H1 (cell line): ENCODE measurements at regions not wholly inside any gene's neighbourhood (a gene's known extent, or its start where the extent isn't known, plus 50 kb on each side); places are given as distances from the start of the nearest gene placed in this dataset.

Experiments used
- CTCF ChIA-PET: fragments of 300-600 bp; sonication (Branson Sonifier 250); formaldehyde crosslinking; loops from one replicate; lab custom pipeline; 2021; ENCODE audit not compliant: partially characterized antibody; lab: Charles Lee
- POLR2A ChIA-PET: fragments of 300-600 bp; sonication (Branson Sonifier 250); formaldehyde crosslinking; loops from one replicate; lab custom pipeline; 2021; ENCODE audit warnings: inconsistent platforms; ENCODE audit not compliant: partially characterized antibody; lab: Charles Lee
- DNase-seq, 2 experiments: peaks; one replicate each; pipeline versions ENCODE4 v3.0.0 to v3.0.0-alpha.2; 2010 to 2022; ENCODE audit warnings: low spot score in 2 of 2, low read depth in 1 of 2, mixed read lengths in 1 of 2
- FAIRE-seq: peaks from 2 replicates; lab custom pipeline; 2011; peaks lifted over from hg19 to GRCh38; lab: Jason Lieb, UNC
- H2AFZ ChIP-seq: 2 replicates; pipeline ENCODE4 v1.8.1; 2012; ENCODE audit warnings: low read length, inconsistent platforms
- H2AK5ac ChIP-seq: 2 replicates; pipeline ENCODE4 v1.6.1; 2013; ENCODE audit warnings: low read depth, low read length
- H2BK120ac ChIP-seq: replicated peaks from 2 replicates; pipeline ENCODE3; 2013; ENCODE audit warnings: low read depth, low read length, inconsistent platforms
- H2BK12ac ChIP-seq: 2 replicates; pipeline ENCODE4 v1.6.1; 2013; ENCODE audit warnings: low read depth, low read length
- H2BK15ac ChIP-seq: 2 replicates; pipeline ENCODE4 v1.6.1; 2013; ENCODE audit warnings: low read length
- H2BK20ac ChIP-seq: 2 replicates; pipeline ENCODE4 v1.6.1; 2013; ENCODE audit warnings: low read length
- H2BK5ac ChIP-seq: 2 replicates; pipeline ENCODE4 v1.6.1; 2013; ENCODE audit warnings: low read depth, low read length
- H3K14ac ChIP-seq: 2 replicates; pipeline ENCODE4 v1.6.1; 2013; ENCODE audit warnings: inconsistent platforms; ENCODE audit not compliant: insufficient read length
- H3K18ac ChIP-seq: 2 replicates; pipeline ENCODE4 v1.6.1; 2013; ENCODE audit warnings: low read length; ENCODE audit errors: extremely low read depth
- H3K23ac ChIP-seq: 2 replicates; pipeline ENCODE4 v1.6.1; 2013; ENCODE audit warnings: inconsistent platforms; ENCODE audit not compliant: insufficient read length
- H3K23me2 ChIP-seq: 2 replicates; pipeline ENCODE4 v1.6.1; 2013; ENCODE audit warnings: low read depth, low read length
- H3K27ac ChIP-seq: 2 replicates; pipeline ENCODE4 v1.6.1; 2011; ENCODE audit warnings: low read depth, low read length, inconsistent platforms
- H3K27me3 ChIP-seq, 4 experiments: replicated peaks in 1 of 4; 1 replicate in 1 of 4; 2 replicates in 3 of 4; pipeline versions ENCODE4 v1.6.1 to v1.8.1; 2011 to 2013; ENCODE audit warnings: low read length in 3 of 4, mild to moderate bottlenecking in 3 of 4, inconsistent platforms in 2 of 4, mixed read lengths in 2 of 4, moderate library complexity in 1 of 4; ENCODE audit not compliant: control insufficient read depth in 3 of 4, insufficient read depth in 3 of 4; ENCODE audit errors: extremely low read depth in 1 of 4
- H3K36me3 ChIP-seq, 4 experiments: 2 replicates each; pipeline versions ENCODE4 v1.6.1 to v1.8.1; 2011 to 2013; ENCODE audit warnings: mild to moderate bottlenecking in 4 of 4, low read length in 3 of 4, moderate library complexity in 2 of 4, control low read depth in 1 of 4, inconsistent platforms in 1 of 4; ENCODE audit not compliant: insufficient read depth in 4 of 4, control insufficient read depth in 2 of 4
- H3K4ac ChIP-seq: replicated peaks from 2 replicates; pipeline ENCODE3; 2013; ENCODE audit warnings: low read length, low read depth, mixed read lengths, inconsistent platforms; ENCODE audit not compliant: insufficient read length
- H3K4me1 ChIP-seq, 4 experiments: replicated peaks in 1 of 4; 1 replicate in 1 of 4; 2 replicates in 3 of 4; pipeline versions ENCODE4 v1.6.1 to v1.8.1; 2011 to 2013; ENCODE audit warnings: low read length in 3 of 4, inconsistent platforms in 2 of 4, mixed read lengths in 1 of 4; ENCODE audit not compliant: insufficient read depth in 4 of 4, control insufficient read depth in 3 of 4
- H3K4me2 ChIP-seq, 2 experiments: 2 replicates each; pipeline versions ENCODE4 v1.6.1 to v1.8.1; 2011 to 2013; ENCODE audit warnings: low read depth in 2 of 2, low read length in 2 of 2, control low read depth in 1 of 2, inconsistent platforms in 1 of 2, mild to moderate bottlenecking in 1 of 2; ENCODE audit not compliant: insufficient read depth in 1 of 2
- H3K4me3 ChIP-seq, 4 experiments: fragments of 200-600, 300-600 bp in 1 of 4; sonication (generic), shearing (Covaris generic), sonication (Bioruptor Twin) in 1 of 4; 2 replicates each; pipeline versions ENCODE4 v1.5.1 to v1.8.1; 2011 to 2016; ENCODE audit warnings: low read length in 4 of 4, low read depth in 3 of 4, control low read depth in 2 of 4, inconsistent platforms in 2 of 4, mild to moderate bottlenecking in 2 of 4, mixed read lengths in 1 of 4, moderate library complexity in 1 of 4; ENCODE audit not compliant: insufficient read depth in 2 of 4; ENCODE audit errors: extremely low read depth in 1 of 4
- H3K56ac ChIP-seq: replicated peaks from 2 replicates; pipeline ENCODE3; 2013; ENCODE audit warnings: low read depth, mild to moderate bottlenecking, mixed read lengths, low read length, inconsistent platforms; ENCODE audit not compliant: insufficient read length
- H3K79me1 ChIP-seq: 2 replicates; pipeline ENCODE4 v1.6.1; 2013; ENCODE audit warnings: low read depth, low read length, control low read depth
- H3K79me2 ChIP-seq, 2 experiments: 2 replicates each; pipeline versions ENCODE4 v1.6.1 to v1.8.1; 2012 to 2013; ENCODE audit warnings: low read length in 2 of 2, mild to moderate bottlenecking in 2 of 2, inconsistent platforms in 1 of 2; ENCODE audit not compliant: insufficient read depth in 2 of 2, control insufficient read depth in 1 of 2
- H3K9ac ChIP-seq, 4 experiments: replicated peaks in 1 of 4; 1 replicate in 1 of 4; 2 replicates in 3 of 4; pipeline versions ENCODE4 v1.6.1 to v1.8.1; 2011 to 2013; ENCODE audit warnings: low read depth in 3 of 4, low read length in 3 of 4, control low read depth in 2 of 4, mild to moderate bottlenecking in 2 of 4, moderate library complexity in 2 of 4, inconsistent platforms in 1 of 4; ENCODE audit errors: extremely low read depth in 1 of 4
- H3K9me3 ChIP-seq, 2 experiments: 2 replicates each; pipeline versions ENCODE4 v1.6.1 to v1.8.1; 2012 to 2013; ENCODE audit warnings: mild to moderate bottlenecking in 2 of 2, moderate library complexity in 2 of 2, control low read depth in 1 of 2, inconsistent platforms in 1 of 2, low read depth in 1 of 2, low read length in 1 of 2, mixed read lengths in 1 of 2; ENCODE audit not compliant: insufficient read depth in 2 of 2
- H4K20me1 ChIP-seq, 2 experiments: replicated peaks in 1 of 2; 2 replicates each; pipeline versions ENCODE3 to v1.8.1; 2011 to 2013; ENCODE audit warnings: inconsistent platforms in 2 of 2, low read length in 2 of 2, mild to moderate bottlenecking in 1 of 2; ENCODE audit not compliant: insufficient read depth in 2 of 2, control insufficient read depth in 1 of 2
- H4K5ac ChIP-seq: 2 replicates; pipeline ENCODE4 v1.6.1; 2013; ENCODE audit warnings: low read length, low read depth, mixed read lengths, inconsistent platforms; ENCODE audit not compliant: insufficient read length
- H4K8ac ChIP-seq: 2 replicates; pipeline ENCODE4 v1.8.0; 2013; ENCODE audit warnings: mild to moderate bottlenecking, moderate library complexity, low read length, inconsistent platforms; ENCODE audit not compliant: insufficient read depth; ENCODE audit errors: extremely low read depth
- H4K91ac ChIP-seq: replicated peaks from 2 replicates; pipeline ENCODE3; 2013; ENCODE audit warnings: low read length, mixed read lengths, inconsistent platforms; ENCODE audit not compliant: insufficient read length
- CBX8 ChIP-seq: fragments of 300-800, 300-1000 bp; sonication (generic); IDR thresholded peaks from 2 replicates; pipeline ENCODE4 v1.7.1; 2016; ENCODE audit warnings: low read depth, low read length, borderline replicate concordance
- EP300 ChIP-seq, 2 experiments: IDR thresholded peaks; 1 replicate in 1 of 2; 2 replicates in 1 of 2; pipeline ENCODE4 v1.6.1; 2011 to 2012; ENCODE audit warnings: low read depth in 2 of 2, low read length in 2 of 2, mild to moderate bottlenecking in 2 of 2, borderline replicate concordance in 1 of 2, inconsistent platforms in 1 of 2, moderate library complexity in 1 of 2
- FOSL1 ChIP-seq: IDR thresholded peaks from 2 replicates; pipeline ENCODE4 v1.6.1; 2011; ENCODE audit warnings: mild to moderate bottlenecking, low read depth, low read length, moderate library complexity; ENCODE audit not compliant: insufficient read depth
- TCF12 ChIP-seq: IDR thresholded peaks from 2 replicates; pipeline ENCODE4 v1.6.1; 2011; ENCODE audit warnings: low read depth, mild to moderate bottlenecking, low read length
- WGBS, 2 experiments: shearing (Covaris generic) in 1 of 2; methylation state at CpG; one replicate each; pipeline versions ENCODE4 v1.1.6 to v1.1.7; 2013 to 2015; ENCODE audit warnings: low lambda C conversion rate in 2 of 2, mixed read lengths in 2 of 2, inconsistent platforms in 1 of 2, low coverage in 1 of 2, missing lambda C conversion rate in 1 of 2; ENCODE audit not compliant: insufficient replicate concordance in 2 of 2, insufficient coverage in 1 of 2, insufficient read length in 1 of 2; ENCODE audit errors: extremely low coverage in 1 of 2, missing lambda C conversion rate in 1 of 2; 5-methylcytosine and 5-hydroxymethylcytosine counted together
- TF ChIP-seq, protein P1 (sequence below): IDR thresholded peaks from 2 replicates; pipeline ENCODE4 v1.6.1; 2012; ENCODE audit warnings: inconsistent platforms

DNA sequence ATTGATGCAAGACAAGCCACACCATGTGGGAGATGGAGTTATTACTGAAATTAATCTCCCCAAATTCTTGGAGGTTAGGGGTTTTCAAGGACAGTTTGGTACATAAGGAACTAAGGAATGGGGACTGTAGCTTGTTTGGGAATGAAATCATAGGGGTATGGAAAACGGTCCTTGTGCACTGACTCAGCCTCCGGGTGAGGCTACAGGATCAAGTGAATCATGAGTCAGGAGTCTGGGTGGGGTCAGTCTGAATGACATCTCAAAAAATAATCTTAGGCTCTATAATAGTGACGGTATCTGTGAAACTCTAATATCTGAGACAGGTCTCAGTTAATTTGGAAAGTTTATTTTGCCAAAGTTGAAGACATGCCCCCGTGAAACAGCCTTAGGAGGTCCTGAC is 128.5 kb upstream of the CYSLTR1 start:
- no peaks in the 10 kb centered on the region for H3K23me2 ChIP-seq
- no peak overlapping the region for H3K27ac ChIP-seq
- no peak overlapping the region for H2BK5ac ChIP-seq
- no peaks in the 10 kb centered on the region for H4K20me1 ChIP-seq
- no peak overlapping the region for H3K4me2 ChIP-seq
- H4K91ac ChIP-seq: no peak overlapping the region
- H2AFZ ChIP-seq: no peak overlapping the region
- 81% methylated on average over 3 of the region's 4 CpGs; no CpG with 5 or more reads in 1 of the 2 experiments for WGBS, 2 experiments
- FAIRE-seq (no peak), DNase-seq (no peak)
- H3K36me3 ChIP-seq: no peaks in the 10 kb centered on the region
- H4K5ac ChIP-seq: no peak overlapping the region
- H4K8ac ChIP-seq: no peak overlapping the region
- no peaks in the 10 kb centered on the region for H3K4me1 ChIP-seq
- ChIA-PET CTCF (no interaction called here), POLR2A (no interaction called here)
- no peak overlapping the region for H3K4me3 ChIP-seq
- H3K18ac ChIP-seq: no peak overlapping the region
- H2BK15ac ChIP-seq: no peak overlapping the region
- no peak overlapping the region for H2BK12ac ChIP-seq
- H2BK120ac ChIP-seq: no peak overlapping the region
- no peak overlapping the region for H3K56ac ChIP-seq
- H3K9ac ChIP-seq: no peak overlapping the region
- H3K4ac ChIP-seq: no peak overlapping the region
- H3K27me3 ChIP-seq: no peaks in the 10 kb centered on the region
- no peak overlapping the region for H3K14ac ChIP-seq
- no peaks in the 10 kb centered on the region for H3K79me1 ChIP-seq
- H3K9me3 ChIP-seq: no peaks in the 10 kb centered on the region
- TF ChIP-seq EP300 (IDR thresholded peaks at IDR 0.05; ENCODE audit: borderline replicate concordance in 1 of 2, low read depth in 2 of 2, low read length in 2 of 2) (no peak), CBX8 (no peak), FOSL1 (no peak), TCF12 (no peak)
- TF ChIP-seq, protein P1, sequence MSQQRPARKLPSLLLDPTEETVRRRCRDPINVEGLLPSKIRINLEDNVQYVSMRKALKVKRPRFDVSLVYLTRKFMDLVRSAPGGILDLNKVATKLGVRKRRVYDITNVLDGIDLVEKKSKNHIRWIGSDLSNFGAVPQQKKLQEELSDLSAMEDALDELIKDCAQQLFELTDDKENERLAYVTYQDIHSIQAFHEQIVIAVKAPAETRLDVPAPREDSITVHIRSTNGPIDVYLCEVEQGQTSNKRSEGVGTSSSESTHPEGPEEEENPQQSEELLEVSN: no peak
- H3K23ac ChIP-seq: no peak overlapping the region
- H2AK5ac ChIP-seq: no peak overlapping the region
- H3K79me2 ChIP-seq: no peaks in the 10 kb centered on the region
- no peak overlapping the region for H2BK20ac ChIP-seq
